Uterus (tissue), 2 donors: ENCODE measurements at regions not wholly inside any gene's neighbourhood (a gene's known extent, or its start where the extent isn't known, plus 50 kb on each side); places are given as distances from the start of the nearest gene placed in this dataset.

Source experiments
- POLR2A ChIP-seq, 2 donors: fragments of 450-650 bp; IDR thresholded peaks; one replicate each; pipeline ENCODE4 v1.6.1; 2016; ENCODE audit warnings: antibody characterized with exemption in 2 of 2, mild to moderate bottlenecking in 1 of 2, moderate library complexity in 1 of 2
- TF ChIP-seq, protein P1 (sequence below), 4 experiments: fragments of 200-600 bp in 2 of 4; fragments of 450-650 bp in 2 of 4; sonication (generic) in 2 of 4; IDR thresholded peaks; one replicate each; pipeline ENCODE4 v1.5.1; 2016 to 2019; ENCODE audit warnings: antibody characterized with exemption in 4 of 4, mild to moderate bottlenecking in 2 of 4, moderate library complexity in 1 of 4

DNA sequence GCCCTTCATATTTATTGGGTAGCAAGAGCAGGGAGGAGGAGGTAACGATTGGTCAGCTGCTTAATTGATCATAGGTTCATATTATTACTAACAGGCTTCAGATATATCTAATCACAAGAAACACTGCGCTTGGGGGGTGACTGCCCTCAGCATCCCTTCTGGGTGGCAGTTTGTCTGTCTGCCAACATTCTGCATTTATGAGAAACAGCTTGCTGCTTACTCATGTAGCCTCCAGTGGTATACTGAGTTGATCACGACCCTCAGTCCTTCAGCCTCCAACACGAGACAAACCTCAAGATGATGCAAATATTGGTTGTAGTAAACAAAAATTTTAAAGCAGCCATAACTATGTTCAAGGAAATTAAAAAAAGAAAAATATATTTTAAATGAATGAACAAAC is 657.8 kb upstream of the PHF14 start:
- TF ChIP-seq POLR2A (IDR thresholded peaks at IDR 0.05), result no peak
- TF ChIP-seq, protein P1, sequence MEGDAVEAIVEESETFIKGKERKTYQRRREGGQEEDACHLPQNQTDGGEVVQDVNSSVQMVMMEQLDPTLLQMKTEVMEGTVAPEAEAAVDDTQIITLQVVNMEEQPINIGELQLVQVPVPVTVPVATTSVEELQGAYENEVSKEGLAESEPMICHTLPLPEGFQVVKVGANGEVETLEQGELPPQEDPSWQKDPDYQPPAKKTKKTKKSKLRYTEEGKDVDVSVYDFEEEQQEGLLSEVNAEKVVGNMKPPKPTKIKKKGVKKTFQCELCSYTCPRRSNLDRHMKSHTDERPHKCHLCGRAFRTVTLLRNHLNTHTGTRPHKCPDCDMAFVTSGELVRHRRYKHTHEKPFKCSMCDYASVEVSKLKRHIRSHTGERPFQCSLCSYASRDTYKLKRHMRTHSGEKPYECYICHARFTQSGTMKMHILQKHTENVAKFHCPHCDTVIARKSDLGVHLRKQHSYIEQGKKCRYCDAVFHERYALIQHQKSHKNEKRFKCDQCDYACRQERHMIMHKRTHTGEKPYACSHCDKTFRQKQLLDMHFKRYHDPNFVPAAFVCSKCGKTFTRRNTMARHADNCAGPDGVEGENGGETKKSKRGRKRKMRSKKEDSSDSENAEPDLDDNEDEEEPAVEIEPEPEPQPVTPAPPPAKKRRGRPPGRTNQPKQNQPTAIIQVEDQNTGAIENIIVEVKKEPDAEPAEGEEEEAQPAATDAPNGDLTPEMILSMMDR (IDR thresholded peaks at IDR 0.05), result no peak
